GM18508 (cell line): ENCODE measurements at regions not wholly inside any gene's neighbourhood (a gene's known extent, or its start where the extent isn't known, plus 50 kb on each side); places are given as distances from the start of the nearest gene placed in this dataset.

Experiments
- ATAC-seq: cut with Tn5 transposase; IDR thresholded peaks from one replicate; pipeline ENCODE4 v1.9.1; 2021; ENCODE audit warnings: moderate number of reproducible peaks; ENCODE audit not compliant: insufficient read depth, unreplicated experiment

DNA sequence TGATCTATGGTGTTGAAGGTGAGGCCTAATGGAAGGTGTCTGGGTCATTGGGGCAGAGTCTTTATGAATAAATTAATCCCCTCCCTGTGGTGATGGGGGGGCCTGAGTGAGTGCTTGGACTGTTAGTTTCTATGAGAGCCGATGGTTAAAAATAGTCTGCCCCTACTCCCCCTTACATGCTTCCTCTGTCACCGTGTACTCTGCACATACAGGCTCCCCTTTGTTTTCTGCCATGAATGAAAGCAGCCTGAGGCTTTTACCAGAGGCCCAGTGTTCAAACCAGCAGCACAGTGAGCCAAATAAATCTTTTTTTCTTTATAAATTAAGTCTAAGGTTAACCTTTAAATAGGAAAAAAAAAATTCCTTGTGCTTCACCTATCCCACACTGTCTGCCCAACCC lies 657.0 kb downstream of the AMY1C start:
- ATAC-seq = no peak

DNA sequence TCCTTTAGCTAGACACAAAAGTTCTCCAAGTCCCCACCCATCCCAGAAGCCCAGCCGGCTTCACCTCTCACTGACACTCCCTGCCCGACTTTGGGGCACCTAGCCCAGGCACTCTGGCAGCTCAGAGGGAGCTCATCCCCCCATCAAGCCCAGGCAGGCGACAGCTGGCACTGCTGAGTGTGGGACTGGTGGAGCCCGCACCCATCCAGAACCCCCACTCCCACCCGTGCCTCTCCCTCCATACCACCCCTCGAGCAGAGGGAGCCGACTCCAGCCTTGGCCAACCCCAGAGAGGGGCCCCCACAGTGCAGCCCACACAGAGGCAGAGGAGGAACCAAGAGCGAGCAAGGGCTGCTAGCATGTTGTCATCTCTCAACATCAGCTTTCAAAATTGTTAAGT lies 658.6 kb downstream of the AMY1C start:
- no peak for ATAC-seq

DNA sequence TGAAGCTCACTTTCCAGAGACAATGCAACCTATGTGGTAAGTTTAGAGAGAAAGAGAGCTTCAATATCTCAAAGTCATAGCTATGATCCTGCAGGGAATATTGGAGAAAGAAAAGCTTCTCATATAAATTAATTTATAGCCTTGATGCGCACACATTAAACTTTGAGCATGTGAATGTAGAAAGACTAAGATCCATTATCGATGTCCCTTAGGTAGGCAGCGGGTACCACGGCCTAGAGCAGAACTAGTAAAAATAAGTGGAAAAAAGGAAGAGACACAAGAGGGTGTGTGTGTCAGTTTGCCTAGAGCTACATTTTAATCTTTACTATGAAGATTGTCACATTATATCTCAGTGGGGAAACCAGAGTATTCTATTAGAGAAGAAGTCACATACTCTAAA lies 685.6 kb downstream of the AMY1C start:
- no peak for ATAC-seq

DNA sequence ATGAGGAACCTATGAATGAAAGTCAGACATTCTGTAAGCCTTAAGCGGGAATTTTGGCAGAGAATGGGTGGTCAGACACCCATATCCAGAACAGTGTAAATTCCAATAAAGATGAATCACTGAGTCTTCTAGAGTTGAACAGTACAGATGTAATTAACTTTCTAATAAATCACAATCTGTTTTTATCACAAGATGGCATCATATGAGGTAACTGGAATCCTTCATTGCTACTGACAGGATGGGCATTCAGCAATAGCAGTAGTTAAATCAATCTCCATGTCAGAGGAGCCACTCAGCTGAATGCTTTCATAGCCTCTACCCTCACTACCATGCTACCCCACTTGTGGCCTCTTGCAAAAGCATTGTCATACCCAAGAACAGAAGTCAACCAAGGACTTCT lies 690.3 kb downstream of the AMY1C start:
- ATAC-seq = no peak

DNA sequence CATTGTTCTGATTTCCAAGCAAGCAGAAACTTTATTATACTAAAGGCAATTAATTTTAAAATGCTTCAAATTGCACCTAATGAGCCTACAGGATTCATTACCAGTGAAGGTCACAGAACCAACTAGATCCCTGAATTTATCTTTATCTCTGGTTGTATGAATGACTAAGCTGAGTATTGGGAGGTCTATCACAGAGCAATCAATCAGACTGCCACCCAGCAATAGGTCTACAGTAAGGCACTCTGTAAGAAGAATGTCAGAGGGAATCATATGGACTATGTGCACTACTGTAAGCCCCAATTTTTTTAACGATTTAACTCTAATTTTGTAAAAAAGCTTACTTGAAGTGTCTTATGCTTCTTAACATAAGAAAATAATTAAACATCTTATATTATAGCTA lies 707.0 kb downstream of the AMY1C start:
- no peak for ATAC-seq

DNA sequence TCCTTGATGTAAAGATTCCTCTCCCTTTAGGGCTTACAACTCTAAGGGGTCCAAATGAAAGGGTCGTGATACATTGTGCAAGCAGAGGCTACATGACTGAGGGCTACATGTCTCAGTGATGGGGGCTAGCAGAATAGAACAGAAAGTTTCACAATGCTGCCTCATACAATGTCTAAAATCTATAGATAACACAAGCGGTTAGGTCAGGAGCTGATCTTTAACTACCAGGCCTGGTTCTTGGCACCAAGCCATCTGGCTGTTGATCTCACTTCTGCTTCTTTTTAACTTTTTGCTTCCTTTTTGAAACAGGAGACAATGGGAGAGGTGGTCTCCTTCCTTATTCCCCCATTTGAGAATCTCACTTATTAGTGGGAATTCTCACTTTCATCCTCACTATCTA lies 710.2 kb downstream of the AMY1C start:
- ATAC-seq = no peak

DNA sequence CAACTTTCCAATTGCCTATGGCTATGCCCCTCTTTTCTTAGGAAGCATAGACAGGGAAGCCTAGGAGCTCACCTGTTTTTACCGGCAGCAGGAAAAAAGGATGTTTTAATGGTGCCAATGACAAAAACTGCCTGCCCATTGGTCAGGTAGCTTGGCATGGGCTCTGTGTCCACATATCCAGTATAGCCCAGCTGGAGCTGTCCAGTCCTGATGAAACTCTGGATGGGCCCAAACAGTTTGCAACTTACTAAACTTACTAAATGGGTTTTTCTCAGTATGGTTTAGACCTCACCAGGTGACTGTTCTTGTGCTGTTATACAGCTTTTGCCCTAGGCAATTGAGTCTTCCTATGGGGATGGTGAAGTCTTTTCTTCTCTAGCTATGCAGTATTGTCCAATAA lies 711.2 kb downstream of the AMY1C start:
- ATAC-seq = no peak

DNA sequence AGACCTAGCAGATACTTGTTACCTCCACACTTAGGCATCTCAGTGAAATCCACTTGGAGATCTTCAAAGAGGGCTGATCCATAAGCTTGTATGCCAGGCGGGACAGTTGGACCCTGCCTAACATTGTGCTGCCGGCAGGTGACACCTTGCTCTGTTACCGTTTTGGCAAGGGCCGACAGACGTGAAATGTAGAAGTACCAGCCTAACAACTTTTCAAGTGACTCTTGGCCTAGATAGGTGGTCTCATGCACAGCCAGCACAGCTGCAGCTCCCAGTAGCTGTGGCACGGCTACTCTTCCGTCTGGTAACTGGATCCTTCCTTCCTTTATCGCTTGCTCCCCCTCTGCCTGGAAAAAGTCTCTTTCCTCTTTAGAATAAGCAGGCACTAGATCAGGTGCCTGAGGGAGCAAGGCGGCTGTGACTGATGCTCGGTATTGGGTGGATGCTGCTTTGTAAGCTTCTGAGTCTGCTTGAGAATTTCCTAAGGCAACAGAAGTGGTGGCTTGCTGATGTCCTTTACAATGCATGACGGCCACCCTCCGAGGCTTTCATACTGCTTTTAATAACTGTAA lies 713.5 kb downstream of the AMY1C start:
- no peak for ATAC-seq

DNA sequence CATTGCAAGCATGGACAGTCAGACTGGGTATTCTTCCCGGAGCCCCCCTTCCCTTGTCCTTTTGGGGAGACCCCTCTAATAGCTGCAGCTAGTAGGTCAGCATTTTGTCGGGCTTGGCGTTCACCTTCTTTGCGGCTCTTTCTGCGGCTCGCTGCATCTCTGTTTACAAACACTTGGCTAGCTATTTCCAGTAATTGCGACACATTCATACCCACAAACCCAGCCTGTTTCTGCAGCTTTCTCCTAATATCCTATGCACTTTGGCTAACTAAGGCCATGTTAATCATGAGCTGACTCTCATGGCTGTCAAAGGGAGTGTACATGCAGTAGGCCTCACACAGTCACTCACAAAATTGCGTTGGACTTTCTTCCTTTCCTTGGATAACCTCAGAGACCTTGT lies 716.4 kb downstream of the AMY1C start:
- no peak for ATAC-seq

DNA sequence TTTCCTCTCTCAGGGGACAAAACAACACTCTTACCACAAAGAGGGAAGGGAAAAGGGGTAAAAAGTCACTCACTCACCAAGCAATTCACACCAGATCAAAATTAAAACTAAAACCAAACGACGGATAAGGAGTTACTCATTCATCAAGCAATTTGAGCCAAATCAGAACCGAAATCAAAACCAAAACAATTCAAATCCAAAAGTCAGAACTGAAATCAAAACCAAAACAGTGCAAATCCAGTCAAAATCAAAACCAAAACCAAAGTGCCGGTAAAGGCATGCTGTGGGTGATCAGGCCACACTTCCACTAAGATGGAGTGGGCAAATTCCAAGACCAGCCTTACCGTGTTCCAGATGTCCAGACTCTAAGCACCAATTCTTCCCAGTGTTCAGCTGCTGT lies 717.9 kb downstream of the AMY1C start:
- ATAC-seq = peak; percentile 65

DNA sequence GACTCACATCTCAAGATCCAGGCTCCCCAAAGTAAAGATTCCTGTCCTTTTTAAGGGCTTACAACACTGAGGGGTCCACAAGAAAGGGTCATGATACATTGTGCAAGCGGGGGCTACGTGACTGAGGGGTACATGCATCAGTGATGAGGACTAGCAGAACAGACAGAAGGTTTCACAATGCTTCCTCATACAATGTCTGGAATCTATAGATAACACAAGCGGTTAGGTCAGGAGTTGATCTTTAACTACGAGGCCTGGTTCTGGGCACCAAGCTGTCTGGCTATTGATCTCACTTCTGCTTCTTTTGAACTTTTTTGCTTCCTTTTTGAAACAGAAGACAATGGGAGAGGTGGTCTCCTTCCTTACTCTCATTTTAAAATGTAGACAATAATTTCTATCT lies 718.6 kb downstream of the AMY1C start:
- peak; percentile 59 for ATAC-seq

DNA sequence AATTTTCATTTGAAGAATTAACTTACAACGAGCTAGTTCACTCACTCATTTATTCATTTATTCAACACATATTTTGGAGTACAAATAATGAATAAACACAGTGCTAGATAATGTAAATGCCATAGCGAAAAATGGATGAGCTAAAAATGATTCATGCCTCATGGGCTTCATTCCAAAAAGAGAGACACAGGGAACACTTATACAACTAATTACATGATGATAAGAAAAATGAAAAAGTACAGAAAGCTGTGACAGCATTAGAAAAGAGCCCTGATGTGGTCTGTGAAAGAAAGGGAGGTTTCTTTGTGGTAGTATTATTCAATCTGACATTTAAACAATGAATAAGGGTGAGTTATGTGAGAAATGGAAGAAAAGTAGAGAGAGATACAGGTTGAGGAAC lies 726.4 kb downstream of the AMY1C start:
- no peak for ATAC-seq

DNA sequence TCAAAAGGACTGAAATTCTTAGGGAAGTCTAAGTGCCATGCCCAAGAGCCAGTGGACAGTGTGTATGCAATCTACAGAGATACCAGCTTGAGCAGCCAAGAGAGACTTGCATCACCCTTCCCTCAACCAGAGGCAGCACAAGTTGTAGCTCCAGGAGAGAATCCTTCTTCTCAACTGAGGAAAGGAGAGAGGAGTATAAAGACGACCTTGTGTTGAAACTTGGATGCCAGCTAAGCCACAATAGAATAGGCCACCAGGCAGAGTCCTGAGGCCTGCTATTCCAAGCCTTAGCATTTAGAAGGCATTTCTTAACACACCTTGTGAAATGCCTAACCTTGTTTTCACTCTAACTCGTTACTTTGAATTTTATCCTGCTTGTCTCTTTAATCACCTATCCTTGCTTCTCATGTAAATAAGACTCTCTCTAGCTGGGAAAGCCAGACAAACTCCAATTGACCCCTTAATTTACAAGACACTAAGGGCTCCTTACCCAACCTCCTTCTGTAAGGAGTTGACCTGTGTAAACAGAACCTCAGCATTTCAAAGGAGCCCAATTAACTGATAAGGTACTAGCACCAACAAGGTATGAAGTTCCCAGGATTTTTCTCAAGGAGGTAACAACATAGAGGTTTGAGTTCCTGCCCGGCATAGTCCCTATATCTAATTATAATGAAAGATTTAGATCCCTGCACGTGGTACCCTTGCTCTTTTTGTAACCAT lies 738.8 kb downstream of the AMY1C start:
- no peak for ATAC-seq

DNA sequence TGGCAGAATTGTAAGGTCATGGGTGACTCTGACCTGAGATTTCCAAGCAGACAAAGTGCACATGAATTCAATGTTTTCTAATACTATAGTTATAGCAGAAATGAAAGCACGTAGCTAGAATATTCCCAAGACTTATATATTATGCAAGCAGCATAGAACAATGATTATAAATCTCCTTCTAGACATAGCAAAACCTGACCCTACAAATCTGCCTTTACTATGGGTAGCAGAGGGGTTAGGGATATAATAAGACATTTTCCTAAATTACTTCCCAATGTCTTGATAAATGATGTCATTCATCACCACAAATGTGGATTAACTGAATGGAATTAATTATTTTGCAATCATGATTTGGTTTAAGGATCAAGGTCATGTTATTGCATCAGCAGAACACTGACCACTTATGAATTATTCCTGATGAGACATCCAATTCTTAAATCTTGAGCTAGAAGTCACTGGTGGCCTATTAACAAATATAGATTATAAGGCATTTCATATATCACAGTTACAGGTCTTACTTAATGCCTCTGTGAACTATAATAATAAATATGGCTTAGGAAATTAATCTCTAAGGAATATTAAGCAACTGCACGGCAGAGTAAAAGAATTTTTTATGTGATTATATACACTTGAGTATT lies 776.6 kb downstream of the AMY1C start:
- ATAC-seq = no peak

DNA sequence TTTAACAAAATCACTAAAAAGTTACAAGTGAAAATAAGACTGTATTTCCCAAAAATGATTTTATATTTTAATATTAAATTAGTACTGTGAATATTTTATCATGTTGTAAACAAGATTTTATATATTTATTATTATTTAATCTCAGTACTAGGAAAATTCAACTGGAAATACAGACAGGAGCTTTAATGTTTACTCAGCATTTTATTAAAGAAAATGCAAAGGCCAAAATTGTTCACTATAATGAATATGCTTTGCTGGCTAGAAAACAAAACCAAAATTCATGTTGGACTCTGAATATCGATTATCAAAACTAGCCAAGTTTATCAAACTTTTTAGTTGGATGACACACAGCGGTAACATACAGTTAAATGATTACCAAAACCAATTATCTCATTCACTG lies 782.3 kb downstream of the AMY1C start:
- ATAC-seq = no peak

DNA sequence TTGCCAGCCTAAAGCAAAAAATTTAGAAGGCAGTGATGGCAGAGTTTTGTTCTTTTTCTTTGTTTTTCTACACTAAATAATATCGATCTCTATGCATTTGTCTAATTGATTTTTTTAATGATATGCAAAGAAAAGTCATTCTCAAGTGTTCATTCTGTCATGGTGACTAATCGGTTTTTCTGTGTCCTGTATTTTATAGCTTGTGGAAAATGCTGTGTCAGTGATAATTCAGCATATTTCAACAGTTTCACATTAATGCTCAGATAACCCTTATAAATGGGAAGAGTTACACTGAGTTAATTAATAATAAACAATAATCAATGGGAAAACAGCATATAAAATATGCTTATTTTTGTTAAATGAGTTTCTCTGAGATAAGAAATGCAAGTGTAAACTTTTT lies 824.9 kb downstream of the AMY1C start:
- no peak for ATAC-seq

DNA sequence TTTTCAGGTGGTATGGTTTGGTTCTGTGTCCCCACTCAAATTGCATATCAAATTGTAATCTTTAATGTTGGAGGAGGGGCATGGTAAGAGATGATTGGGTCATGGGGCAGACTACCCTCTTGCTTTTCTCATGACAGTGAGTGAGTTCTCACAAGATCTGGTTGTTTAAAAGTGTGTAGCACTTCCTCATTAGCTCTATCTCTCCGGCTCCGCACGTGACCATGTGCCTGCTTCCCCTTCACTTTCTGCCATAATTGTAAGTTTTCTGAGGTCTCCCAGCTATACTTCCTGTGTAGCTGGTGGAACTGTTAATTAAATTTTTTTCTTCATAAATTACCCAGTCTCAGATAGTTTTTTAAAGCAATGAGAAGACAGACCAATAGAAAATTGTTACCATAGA lies 843.2 kb downstream of the AMY1C start:
- ATAC-seq = peak; percentile 38

DNA sequence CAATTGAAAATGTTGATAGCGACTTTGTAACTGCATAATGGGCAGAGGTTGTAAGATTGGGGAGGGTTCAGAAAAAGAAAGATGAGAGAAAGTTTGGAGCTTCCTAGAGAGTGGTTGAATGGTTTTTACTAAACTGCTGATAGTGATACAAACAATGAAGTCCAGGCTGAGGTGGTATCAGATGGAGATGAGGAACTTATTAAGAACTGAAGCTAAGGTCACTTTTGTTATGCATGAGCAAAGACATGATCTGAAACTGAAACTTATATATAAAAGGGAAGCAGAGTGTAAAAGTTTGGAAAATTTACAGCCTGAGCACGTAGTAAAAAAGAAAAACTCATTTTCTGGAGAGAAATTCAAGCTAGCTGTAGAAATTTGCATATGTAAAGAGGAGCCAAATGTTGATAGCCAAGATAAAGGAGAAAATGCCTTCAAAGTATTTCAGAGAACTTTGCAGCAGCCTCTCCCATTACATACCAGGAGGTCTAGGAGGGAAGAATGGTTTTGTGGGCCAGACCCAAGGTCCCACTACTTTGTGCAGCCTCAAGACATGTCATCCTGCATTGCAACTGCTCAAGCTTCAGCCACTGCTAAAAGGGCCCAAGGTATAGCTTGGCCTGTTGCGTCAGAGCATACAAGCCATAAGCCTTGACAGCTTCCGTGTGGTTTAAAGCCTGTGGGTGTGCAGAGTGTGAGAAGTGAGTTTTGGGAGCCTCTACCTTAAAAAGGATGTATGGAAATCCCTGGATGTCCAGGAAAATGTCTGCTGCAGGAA lies 843.9 kb downstream of the AMY1C start:
- ATAC-seq = peak; percentile 44

DNA sequence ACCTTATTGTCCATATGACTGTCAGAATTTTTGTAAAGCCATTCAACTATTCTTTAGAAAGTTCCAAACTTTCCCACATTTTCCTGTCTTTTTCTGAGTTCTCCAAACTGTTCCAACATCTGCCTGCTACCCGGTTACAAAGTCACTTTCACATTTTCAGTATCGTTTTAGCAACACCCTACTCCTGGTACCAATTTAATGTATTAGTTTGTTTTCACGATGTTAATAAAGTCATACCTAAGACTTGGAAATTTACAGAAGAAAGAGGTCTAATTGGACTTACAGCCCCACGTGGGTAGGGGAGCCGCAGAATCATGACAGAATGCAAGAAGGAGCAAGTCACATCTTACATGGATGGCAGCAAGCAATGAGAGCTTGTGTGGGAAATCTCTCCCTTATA lies 867.8 kb downstream of the AMY1C start:
- ATAC-seq = no peak

DNA sequence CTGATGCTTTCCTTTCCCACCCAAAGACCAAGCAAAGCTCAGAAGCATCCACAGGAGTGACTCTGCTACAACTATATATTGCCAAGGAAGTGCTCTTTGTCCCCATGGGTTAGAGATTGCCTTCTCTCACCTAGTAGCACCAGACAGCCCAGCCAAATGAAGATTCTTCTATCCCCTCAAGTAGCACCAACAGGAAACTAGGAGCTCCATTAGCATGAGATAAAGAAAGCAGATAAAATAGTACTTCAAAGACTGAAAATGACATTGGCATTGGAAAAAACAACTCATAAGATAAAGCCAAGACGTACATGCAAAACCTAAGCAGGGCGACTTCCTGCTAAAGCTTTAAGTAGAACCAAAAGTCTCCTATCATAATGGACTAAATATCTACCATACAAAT lies 871.5 kb downstream of the AMY1C start:
- no peak for ATAC-seq

DNA sequence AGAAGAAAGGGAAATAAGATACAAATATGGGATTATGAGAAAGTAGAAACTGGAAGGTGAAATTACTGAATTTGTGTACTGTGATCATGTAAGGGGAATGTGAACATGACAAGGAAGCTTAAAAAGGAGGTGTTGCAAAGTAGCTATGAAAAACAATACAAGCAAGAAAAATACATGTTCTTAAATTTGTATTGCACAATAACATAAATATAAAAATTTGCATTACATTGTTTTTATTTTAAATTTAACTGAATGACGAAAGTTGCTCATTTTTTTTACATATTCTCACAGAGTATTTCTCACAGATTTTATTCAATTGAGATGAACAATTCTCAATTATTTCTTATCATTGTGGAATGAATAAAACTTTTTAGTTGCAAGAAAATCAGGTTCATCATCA lies 874.8 kb downstream of the AMY1C start:
- no peak for ATAC-seq
